GM21825 (cell line): ENCODE measurements at regions not wholly inside any gene's neighbourhood (a gene's known extent, or its start where the extent isn't known, plus 50 kb on each side); places are given as distances from the start of the nearest gene placed in this dataset.

ENCODE experiments used
- ATAC-seq: cut with Tn5 transposase; IDR thresholded peaks from one replicate; pipeline ENCODE4 v1.9.1; 2021; ENCODE audit warnings: mild to moderate bottlenecking, moderate library complexity; ENCODE audit not compliant: unreplicated experiment

DNA sequence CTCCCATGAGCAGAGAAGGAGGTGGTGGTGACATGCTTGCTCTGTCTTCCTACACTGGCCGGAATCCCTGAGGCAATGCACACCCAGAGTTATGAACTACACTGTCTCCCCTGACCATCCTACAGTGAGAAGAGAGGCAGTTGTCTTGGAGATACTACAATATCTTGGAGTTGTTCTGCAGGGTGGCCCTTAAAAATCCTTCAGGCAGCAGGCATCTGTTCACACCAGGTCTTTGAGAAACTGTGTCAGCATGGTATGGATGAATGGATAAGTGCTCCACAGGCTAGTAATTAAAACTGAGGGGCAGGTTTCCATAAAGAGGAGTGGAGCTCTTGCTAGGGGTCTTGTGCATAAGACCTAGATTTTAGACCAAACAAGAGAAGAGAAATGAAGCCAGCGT is 223.7 kb upstream of the COPS8 start:
- no peak for ATAC-seq

DNA sequence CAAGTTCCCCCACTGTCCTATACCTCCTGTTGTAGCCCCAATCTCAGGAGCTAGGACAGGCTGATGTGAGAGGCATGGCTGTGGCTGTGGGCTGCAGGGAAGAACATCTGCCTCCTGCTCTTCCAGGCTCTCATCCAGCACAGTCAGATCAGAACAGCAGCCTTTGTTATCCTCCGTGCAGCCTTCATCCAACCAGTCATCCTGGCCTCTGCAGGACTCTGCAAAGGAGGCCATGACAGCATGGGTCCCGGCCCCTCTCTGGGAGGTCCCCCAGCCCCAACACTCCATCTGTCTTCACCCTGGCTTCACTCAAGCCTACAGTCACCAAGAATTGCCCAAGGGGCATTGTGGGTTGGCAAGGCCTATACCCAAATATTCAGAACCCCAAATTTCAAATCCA is 223.2 kb upstream of the COPS8 start:
- ATAC-seq: no peak

DNA sequence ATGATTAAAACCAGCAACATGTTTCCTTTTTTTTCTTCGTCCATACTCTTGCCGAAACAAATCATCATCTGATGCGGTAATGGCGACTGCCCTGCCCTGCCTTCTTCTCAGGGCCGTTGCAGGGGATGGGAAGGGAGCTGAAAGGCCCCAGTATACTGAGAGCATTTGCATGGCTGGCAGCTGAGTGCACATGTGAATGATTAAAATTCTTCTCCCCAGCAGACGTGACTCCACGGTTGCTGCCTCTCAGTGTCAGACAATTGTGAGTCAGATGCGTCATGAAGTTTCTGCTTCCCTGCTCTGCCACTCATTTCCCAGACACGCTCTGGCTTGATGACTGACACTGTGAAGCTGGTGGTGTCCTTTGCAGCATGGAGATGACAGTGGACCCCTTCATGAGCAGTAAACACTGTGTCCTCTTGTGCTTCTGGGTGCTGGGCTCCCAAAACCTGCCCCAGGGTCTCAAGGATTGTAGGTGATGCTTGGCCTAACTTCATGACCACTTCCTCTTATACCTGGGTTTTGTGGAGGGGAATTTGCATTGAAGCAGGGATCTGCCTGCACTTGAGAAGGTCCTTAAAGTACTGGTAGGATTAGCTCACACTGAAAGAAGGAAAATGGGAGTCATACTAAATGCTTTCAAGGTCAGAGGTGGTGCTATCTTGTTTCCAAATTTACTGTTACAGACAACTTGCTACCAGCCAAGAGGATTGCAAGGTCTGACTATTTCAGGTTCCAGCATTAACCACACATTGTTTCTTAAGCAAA is 222.5 kb upstream of the COPS8 start:
- ATAC-seq: peak; percentile 80

DNA sequence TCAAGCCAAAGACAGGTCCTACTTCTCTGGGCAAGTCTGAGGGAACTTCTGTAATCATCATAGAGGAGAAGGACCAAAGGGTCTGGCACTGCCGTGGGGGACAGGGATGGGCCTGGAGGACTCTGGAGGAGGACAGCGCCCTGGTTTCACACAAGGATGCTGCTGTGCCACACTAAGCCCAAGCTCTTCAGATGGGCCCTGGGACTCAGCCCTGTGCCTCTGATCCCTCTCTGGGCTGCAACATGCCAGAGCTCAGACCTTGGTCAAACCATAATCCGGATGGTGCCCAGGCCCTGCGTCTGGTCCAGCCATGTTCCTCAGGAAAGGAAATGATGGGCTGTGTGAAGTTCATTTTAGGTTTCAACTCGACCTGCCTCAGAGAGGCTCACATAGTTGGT is 222.0 kb upstream of the COPS8 start:
- no peak for ATAC-seq

DNA sequence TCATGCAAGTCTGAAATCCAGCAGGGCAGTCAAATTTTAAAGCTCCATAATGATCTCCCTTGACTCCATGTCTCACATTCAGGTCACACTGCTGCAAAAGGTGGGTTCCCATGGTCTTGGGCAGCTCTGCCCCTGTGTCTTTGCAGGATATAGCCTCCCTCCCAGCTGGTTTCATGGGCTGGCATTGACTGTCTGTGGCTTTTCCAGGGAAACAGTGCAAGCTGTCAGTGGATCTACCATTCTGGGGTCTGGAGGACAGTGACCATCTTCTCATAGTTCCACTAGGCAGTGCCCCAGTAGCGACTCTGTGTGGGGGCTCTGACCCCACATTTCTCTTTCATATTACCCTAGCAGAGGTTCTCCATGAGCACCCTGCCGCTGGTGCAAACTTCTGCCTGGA is 220.6 kb upstream of the COPS8 start:
- ATAC-seq: no peak

DNA sequence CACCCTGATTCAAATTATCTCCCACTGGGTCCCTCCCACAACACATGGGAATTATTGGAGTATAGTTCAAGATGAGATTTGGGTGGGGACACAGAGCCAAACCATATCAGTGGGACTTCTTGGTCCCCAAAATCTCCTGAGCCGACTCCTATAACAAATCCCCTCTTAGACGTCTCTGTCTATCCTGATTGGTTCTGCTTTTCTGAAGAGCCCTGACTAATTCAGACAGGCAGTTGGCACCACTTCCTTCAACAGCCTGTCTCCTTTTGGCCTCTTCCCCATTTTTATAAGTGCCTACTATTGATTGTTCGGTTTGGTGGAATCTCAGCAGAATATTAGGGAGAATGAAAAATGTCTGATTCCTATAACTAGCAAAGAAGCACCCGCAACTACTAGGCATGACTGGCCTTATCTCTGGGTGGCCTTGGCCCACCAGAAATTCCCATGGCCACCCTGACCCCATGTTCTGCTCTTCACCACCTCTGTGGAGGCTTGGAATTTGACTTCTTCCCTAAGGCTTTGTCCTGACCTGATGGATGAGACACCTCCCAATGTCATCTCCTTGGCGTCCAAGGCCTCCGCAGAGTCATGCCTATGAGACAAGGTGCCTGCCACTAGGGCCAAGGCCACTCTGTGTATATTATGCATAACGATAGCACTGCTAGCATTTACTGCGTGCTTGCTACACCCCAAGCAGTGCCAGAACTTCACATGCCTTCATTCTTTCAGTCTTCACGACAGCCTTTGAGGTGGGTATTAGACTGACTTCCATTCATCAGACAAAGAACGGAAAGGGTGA is 218.9 kb upstream of the COPS8 start:
- no peak for ATAC-seq

DNA sequence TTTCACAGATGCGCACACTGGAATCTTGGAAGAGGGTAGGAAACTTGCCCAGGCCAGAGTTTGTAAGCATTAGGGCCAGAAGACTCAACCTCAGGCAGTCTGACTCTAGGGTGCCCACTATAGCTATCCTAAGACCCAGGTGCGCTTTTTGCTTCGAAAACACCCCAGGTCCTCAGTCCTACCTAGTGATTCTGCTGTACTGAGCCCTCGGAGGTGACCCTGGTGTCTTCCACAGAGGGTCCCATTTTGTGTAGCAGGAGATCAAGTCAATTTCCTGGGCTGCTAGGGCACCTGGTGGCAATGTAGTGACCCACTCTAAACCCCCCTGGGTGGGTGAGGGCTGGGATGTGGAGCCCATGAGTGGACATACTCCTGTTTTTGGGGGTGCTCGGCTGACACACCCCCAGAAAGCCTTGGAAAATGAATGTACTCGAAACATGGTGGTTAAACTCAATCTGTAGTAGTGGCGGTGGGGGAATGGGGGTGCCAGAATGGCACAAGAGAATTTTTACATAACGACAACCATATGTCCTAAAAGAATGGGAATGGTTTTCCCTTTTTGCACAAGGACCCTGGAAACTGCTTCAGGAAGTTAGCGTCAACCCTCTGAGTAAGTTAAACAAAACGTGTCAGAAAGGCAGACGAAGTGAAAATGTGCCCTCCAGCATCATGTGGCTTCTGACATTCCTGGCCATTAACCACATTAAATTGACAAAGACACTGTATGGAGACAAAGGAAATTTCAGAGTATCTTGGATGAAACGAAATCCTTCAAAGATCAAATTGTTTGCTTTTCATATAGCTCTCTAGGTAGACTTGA is 218.0 kb upstream of the COPS8 start:
- no peak for ATAC-seq

DNA sequence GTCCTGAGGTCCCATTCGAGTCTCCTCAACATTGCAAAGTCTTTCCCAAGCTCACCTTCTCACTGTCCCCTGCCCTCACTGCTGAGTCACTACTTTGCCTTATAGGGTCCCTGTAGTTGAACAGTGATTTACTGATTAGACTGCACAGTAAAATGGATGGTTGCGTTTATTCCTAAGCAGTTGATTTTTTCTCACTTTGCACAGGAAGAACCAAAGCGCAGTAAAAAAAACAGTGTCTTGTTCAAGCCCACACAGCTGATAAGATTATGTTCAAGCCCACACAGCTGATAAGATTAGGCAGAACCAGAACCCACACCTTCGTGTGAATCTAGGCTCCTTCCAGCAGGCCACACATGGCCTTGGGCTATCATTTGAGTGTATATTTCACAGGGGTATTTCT is 215.3 kb upstream of the COPS8 start:
- ATAC-seq: no peak

DNA sequence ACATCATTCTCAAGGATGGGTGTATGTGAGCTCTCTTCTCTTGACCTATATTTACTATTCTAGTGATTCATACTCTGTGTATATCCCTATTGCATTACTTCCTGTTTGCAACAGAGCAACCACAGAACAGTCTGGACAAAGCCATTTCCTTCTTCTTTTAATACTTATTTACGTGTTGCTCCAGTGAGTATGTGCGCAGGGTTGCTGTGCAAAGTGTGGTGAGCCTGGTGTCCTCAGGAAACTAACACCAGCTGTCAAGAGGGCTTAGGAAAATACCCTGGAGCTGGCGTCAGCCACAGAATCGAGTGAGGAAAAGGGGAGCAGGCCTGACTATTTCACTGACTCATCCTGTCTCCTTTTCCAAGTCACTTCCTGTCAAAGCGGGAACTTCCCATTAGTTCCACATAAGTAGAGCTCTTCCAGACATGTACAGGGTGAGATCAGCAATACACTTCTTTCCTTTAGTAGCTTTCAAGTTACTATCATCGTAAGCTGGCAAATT is 214.1 kb upstream of the COPS8 start:
- ATAC-seq: no peak

DNA sequence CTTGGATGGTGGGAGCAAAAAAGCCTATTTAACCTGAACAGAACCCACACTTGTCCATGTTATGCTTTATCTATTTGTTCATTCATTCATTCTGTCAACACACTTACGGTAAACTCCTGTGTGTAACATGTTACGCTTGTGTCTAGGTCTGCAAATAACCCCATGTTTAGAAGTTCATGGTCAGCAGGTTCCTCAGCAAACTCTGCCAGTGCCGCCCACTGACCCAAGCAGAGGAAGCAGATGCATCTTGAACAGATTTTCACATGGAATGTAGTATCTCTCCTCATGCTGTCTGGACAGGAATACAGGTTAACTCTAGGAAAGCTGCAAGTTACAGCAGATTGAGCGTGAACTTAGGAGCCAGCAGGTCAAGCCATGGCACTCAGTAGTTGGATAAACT is 213.7 kb upstream of the COPS8 start:
- ATAC-seq: no peak

DNA sequence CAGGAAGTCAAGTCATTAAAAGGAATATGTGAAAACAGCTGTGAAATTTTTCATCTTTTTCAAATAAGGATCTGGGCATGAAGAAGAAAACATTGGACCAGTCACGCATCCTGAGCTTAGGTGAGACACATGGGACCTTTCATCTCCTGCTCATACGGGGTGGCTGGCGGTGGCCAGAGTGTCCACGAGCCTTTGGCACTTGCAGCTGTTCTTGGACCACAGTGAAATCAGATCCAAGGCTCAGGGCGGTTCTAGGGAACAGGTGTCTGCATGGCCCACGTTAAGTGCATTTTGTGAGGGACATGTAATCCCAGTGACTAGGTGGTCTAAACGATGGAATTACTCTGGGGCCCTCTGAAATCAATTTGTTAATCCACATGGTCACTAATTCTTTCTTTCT is 212.7 kb upstream of the COPS8 start:
- no peak for ATAC-seq

DNA sequence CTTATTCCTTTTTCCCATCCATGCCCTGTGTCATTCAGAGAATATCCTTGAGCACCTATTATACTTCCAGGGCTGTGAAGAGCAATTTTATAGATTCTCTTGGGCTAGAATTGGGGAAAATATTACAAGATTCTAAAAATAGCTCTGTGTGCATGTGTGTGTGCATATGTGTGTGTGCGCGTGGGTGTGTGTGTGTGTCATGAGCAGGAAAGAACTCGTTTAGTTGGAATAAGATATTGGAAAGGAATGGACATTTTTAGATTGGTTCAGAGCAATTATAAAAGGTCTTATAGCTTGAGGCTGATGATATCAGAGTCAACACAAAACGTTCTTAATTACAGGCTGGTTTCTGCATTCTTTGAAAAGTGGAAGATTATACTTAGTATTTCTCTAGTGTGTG is 212.1 kb upstream of the COPS8 start:
- ATAC-seq: no peak

DNA sequence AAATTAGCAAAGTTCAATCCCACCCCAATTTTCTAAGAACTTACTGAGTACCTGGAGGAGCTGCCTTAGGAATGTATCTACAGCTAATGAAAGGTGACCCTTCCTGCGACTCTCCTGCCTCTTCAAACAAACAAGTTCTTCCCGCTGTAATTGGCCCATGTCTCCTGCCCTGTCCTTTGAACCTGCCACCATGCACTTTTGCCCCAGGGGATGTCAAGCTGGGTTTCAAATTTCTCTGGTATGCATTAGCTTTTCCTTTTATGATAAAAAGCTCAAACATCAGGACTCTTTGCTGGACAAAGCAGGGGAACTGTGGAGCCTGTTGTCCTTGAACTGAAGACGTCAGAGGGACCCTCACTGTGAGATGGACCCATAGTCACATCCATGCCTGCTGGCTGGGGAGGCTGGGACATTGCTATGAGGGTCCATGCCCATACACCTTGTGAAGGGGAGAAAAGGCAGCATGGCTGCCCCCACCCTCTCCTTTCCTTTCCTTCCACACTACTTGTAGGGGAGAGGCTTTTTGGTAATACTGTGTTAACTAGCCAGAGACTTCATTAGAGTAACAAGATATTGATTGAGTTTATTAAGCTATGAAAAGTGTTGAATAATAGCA is 210.7 kb upstream of the COPS8 start:
- no peak for ATAC-seq

DNA sequence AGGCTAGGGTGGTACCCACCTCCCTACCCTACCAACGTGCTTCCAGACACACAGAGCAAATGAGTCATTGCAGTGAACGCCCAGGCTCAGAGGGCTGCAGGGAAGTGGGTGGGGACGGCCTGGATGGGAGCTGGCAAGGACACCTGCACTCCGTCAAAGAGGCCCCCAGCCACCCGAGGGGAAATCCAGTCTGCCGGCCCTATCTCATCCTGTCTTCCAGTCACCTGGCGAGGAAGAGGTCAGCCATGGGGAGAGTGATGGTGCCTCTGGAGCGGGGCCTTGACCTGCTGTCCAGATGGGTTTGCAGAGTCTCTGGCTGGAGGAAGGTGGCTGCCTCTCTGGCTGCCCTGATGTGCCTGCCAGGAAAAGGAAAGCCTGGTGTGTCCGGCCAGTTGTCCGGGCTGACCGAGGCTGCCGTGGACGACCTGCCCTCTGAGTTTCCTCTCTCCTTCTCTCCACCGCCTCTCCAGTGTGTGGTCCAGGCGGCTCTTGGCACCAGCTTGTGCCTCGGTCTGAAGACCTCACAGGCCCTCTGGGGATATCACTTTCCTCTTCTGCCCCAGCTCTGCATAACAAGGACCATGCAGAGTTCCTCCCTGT is 209.7 kb upstream of the COPS8 start:
- no peak for ATAC-seq

DNA sequence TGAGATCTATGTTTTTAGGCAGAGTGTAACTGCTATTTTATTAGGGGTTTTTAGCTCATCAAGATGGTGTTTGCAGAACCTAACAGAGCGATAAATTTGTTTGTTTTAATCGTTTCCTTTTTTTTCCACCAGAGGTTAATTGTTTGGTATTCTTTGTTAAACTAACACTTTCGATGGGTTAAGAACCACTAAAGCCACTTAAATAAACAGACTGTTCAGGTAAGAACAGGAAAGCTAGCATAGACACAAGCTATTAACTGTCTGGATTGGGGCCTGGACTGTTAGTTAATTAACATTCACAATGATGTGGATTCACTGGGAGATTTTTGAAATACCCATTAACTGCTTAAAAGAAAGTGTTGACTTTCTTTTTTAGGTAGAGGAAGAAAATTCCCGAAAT is 209.0 kb upstream of the COPS8 start:
- no peak for ATAC-seq

DNA sequence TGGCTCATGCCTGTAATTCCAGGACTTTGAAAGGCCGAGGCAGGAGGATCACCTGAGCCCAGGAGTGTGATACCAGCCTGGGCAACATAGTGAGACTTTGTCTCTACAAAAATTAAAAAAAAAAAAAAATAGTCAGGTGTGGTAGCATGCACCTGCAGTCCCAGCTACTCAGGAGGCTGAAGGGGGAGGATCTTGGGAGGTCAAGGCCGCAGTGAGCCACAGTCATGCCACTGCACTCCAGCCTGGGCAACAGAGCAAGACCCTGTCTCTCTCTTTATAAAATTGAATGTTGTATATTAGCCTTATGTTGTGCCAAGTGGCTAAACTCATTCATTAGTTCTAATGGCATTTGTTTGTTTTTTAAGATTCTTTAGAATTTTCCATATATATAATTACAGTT is 207.7 kb upstream of the COPS8 start:
- ATAC-seq: no peak

DNA sequence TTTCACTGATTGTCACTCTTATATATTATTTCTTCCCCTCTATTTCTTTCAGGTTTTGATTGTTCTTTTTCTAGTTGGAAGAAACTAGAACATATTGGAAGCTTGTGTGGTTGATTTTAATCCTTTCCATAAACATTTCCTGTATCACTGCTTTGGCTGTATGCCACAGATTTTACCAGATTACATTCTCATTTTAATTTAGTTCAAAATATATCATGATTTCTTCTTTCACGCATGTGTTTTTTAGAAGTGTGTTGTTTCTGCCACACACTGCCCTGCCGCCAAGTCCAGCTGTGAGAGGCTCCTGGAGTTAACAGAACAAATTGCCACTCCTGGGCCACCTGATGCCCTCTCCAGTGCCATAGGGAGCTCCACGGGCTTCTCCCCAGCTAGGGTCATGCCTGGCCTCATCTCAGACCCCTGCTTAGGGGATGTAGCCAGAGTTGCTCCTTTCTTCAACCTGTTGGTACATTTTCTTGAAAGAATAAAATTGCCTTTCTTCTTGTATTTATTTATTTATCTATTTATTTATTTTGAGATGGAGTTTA is 206.2 kb upstream of the COPS8 start:
- ATAC-seq: no peak

DNA sequence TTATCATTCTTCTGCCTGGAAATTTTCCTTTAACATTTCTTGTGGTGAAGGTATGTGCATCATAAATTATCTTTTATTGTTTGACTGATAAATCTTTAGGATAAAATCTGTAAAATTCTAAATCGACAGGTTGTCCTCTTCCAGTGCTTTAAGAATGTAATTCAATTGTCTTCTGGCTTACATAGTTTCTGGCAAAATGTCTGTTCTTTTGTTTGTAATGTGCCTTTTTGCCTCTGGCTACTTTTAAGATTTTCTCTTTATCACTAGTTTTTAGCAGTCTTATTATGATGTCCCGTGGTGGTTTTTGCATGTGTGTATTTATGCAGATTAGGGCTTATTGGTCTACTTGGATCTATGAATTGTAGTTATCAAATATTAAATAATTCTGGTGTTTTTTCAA is 203.6 kb upstream of the COPS8 start:
- ATAC-seq: no peak

DNA sequence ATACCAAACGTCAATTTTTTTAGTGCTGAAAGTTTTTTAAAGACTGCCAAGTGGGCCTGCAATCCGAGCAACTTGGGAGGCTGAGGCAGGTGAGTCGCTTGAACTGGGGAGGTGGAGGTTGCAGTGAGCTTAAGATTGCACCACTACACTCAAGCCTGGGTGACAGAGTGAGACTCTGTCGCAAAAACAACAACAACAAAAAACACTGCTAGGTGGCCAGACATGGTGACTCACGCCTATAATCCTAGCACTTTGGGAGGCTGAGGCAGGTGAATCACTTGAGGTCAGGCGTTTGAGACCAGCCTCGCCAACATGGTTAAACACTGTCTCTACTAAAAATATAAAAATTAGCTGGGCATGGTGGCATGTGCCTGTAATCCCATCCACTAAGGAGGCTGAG is 202.8 kb upstream of the COPS8 start:
- no peak for ATAC-seq

DNA sequence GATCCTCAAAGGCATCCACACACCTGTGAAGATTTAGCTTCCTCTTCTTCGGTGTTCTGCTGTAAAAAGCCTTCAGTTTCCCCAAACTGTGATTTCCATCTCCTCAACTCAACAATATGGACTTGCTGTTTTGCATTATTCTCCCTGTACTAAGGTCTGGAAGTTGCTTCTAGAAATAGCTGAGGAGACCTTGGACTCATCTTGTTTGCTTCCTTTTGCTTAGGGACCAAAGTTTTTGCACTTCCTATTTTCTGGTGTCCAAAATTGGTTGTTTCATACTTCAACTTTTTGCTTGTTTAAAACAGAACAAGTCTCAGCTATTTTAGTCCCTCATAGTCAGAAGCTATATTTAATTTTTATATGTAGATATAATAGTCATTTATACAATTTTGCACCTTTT is 201.9 kb upstream of the COPS8 start:
- ATAC-seq: no peak
